Sigmoid colon (tissue), 6 donors: ENCODE measurements at regions not wholly inside any gene's neighbourhood (a gene's known extent, or its start where the extent isn't known, plus 50 kb on each side); places are given as distances from the start of the nearest gene placed in this dataset.

Source experiments
- DNase-seq: peaks from one replicate; pipeline ENCODE4 v3.0.0-alpha.2; 2019
- H3K27ac ChIP-seq, 4 donors: fragments of 200-600 bp; sonication (generic); one replicate each; pipeline ENCODE4 v1.5.1; 2016 to 2019; ENCODE audit warnings: mild to moderate bottlenecking in 1 of 4
- H3K27me3 ChIP-seq, 3 donors: fragments of 200-600 bp; sonication (generic); one replicate each; pipeline ENCODE4 v1.5.1; 2019; ENCODE audit warnings: mild to moderate bottlenecking in 1 of 3
- H3K36me3 ChIP-seq, 4 donors: fragments of 200-600 bp; sonication (generic); one replicate each; pipeline ENCODE4 v1.5.1; 2016 to 2019
- H3K4me1 ChIP-seq, 4 donors: fragments of 200-600 bp; sonication (generic); one replicate each; pipeline ENCODE4 v1.5.1; 2017 to 2019
- H3K4me3 ChIP-seq, 4 donors: fragments of 200-600 bp; sonication (generic); one replicate each; pipeline ENCODE4 v1.5.1; 2017 to 2019; ENCODE audit warnings: mild to moderate bottlenecking in 2 of 4, moderate library complexity in 1 of 4
- H3K9me3 ChIP-seq, 4 donors: fragments of 200-600 bp in 3 of 4; sonication (generic) in 3 of 4; one replicate each; pipeline versions ENCODE4 v1.5.1 to v1.6.1; 2013 to 2019
- EP300 ChIP-seq, 4 donors: sonication (generic); formaldehyde crosslinking; IDR thresholded peaks; one replicate each; pipeline ENCODE4 v1.6.1; 2017; ENCODE audit warnings: antibody characterized with exemption in 4 of 4
- POLR2A ChIP-seq, 2 donors: fragments of 450-650 bp; IDR thresholded peaks; one replicate each; pipeline ENCODE4 v1.6.1; 2016; ENCODE audit warnings: antibody characterized with exemption in 2 of 2, mild to moderate bottlenecking in 2 of 2, moderate library complexity in 2 of 2
- POLR2AphosphoS5 ChIP-seq, 4 donors: sonication (generic); formaldehyde crosslinking; IDR thresholded peaks; one replicate each; pipeline ENCODE4 v1.6.1; 2017; ENCODE audit warnings: antibody characterized with exemption in 4 of 4
- WGBS, 2 donors: extraction: QIAGEN DNeasy Blood & Tissue Kit; methylation state at CpG; one replicate each; pipeline ENCODE4 v1.1.7; 2013; 5-methylcytosine and 5-hydroxymethylcytosine counted together
- intact Hi-C: fragments of 100-400 bp; cut with DNase I; formaldehyde crosslinking; loops from one replicate; pipeline ENCODE4 v1.15.1; 2023
- TF ChIP-seq, protein P1 (sequence below), 4 experiments: fragments of 450-650 bp in 3 of 4; fragments of 200-600 bp in 1 of 4; IDR thresholded peaks; one replicate each; pipeline ENCODE4 v1.5.1; 2016 to 2019; ENCODE audit warnings: antibody characterized with exemption in 4 of 4, mild to moderate bottlenecking in 3 of 4, moderate library complexity in 2 of 4
- donor health status: healthy with polysubstance abuse.
- donor health status: healthy.

DNA sequence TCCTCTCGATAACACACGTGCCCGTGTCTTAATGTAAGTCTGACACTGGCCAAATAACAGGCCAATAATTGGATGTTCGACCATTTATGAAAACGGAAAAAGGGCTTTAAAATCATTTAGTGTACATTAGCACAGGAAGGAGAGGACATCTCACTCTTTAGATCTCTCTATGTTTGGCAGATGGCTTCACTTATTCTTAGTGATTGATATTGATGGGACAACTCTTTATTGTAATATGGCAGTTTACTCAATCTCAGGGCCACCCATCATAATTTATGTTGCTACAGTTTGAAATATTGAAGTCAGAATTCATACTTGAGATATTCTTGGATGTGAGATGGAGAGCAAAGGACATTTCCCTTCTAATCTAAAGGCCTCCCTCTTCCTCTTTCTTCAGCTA, 430.7 kb upstream of the ARGLU1 start:
- H3K27me3 ChIP-seq, result no peaks in the 10 kb centered on the region
- H3K36me3 ChIP-seq, result no peaks in the 10 kb centered on the region
- 87 to 89% methylated on average over 5 of the region's 5 CpGs for WGBS, 2 donors
- no peak overlapping the region for H3K4me3 ChIP-seq
- TF ChIP-seq, protein P1, sequence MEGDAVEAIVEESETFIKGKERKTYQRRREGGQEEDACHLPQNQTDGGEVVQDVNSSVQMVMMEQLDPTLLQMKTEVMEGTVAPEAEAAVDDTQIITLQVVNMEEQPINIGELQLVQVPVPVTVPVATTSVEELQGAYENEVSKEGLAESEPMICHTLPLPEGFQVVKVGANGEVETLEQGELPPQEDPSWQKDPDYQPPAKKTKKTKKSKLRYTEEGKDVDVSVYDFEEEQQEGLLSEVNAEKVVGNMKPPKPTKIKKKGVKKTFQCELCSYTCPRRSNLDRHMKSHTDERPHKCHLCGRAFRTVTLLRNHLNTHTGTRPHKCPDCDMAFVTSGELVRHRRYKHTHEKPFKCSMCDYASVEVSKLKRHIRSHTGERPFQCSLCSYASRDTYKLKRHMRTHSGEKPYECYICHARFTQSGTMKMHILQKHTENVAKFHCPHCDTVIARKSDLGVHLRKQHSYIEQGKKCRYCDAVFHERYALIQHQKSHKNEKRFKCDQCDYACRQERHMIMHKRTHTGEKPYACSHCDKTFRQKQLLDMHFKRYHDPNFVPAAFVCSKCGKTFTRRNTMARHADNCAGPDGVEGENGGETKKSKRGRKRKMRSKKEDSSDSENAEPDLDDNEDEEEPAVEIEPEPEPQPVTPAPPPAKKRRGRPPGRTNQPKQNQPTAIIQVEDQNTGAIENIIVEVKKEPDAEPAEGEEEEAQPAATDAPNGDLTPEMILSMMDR (IDR thresholded peaks at IDR 0.05), result no peak
- no peak for TF ChIP-seq POLR2A (IDR thresholded peaks at IDR 0.05)
- TF ChIP-seq EP300 (IDR thresholded peaks at IDR 0.05), result no peak
- TF ChIP-seq POLR2AphosphoS5 (IDR thresholded peaks at IDR 0.05), result no peak
- no peaks in the 10 kb centered on the region for H3K9me3 ChIP-seq
- no peaks in the 10 kb centered on the region for H3K4me1 ChIP-seq
- no peak overlapping the region for H3K27ac ChIP-seq
- DNase-seq, result no peak
- intact Hi-C loops, result no loop called here

DNA sequence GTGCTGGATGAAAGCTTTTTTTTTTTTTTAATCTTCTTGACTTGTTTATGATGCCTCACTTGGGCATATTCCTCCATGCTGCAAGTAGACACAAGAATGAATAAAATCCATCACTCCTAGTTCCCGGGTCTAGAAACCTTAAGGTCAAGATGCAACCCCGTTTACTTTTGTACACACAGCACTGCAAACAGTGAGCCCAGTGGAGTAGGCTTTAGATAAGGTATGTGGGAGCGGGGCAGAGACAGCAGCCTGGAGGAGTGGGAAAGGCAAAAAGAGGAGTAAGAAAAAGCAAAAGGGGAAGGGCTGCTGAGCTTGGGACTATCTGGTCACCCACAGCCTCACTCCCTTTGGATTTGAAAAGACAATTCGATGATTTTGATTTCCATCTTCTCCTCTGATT, 429.8 kb upstream of the ARGLU1 start:
- Histone ChIP-seq H3K4me3 (no peak overlapping the region), H3K36me3 (no peaks in the 10 kb centered on the region), H3K9me3 (no peaks in the 10 kb centered on the region), H3K4me1 (no peaks in the 10 kb centered on the region), H3K27me3 (no peaks in the 10 kb centered on the region), H3K27ac (no peak overlapping the region)
- DNase-seq, result no peak
- 68 to 79% methylated on average over 4 of the region's 4 CpGs for WGBS, 2 donors
- TF ChIP-seq EP300 (IDR thresholded peaks at IDR 0.05) (no peak), POLR2AphosphoS5 (IDR thresholded peaks at IDR 0.05) (no peak), POLR2A (IDR thresholded peaks at IDR 0.05) (no peak)
- TF ChIP-seq, protein P1 (IDR thresholded peaks at IDR 0.05), result no peak
- intact Hi-C loops, result no loop called here

DNA sequence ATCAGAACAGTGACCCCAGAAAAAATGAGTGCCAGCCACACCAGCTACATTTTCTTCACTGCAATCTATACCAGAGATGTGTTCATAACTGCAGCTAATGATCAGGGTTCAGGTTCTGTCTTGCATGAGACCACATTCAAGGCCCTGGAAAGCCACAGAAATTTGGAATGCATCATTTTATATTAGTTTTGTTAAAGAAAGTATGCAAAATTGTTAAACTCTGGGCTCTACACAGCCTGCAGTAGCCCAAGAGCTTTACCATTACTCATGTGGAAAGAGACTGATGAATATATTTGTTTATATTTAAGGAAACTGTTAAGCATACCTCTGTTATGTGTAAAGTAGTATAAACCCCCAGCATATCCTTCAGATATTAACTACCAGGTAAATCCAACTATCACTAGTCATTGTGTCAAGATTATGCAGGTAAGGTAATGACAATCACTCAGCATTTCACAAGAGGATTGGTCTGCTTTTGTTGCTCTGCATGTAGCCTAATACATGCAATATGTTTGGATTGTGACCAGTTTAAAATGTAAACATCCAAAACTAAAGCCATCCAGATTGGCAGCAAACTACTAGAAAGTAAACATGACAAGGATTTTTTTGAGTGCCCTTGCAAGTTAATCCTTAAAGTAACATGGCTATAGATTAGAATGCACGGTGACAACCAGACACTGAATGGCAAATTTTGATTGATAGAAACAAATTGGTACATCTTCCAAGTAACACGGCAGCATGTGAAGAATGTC, 429.1 kb upstream of the ARGLU1 start:
- 70 to 77% methylated on average over 2 of the region's 2 CpGs for WGBS, 2 donors
- H3K4me3 ChIP-seq, result no peak overlapping the region
- no peaks in the 10 kb centered on the region for H3K36me3 ChIP-seq
- no peaks in the 10 kb centered on the region for H3K4me1 ChIP-seq
- no peak for DNase-seq
- TF ChIP-seq POLR2AphosphoS5 (IDR thresholded peaks at IDR 0.05) (no peak), POLR2A (IDR thresholded peaks at IDR 0.05) (no peak), EP300 (IDR thresholded peaks at IDR 0.05) (no peak)
- TF ChIP-seq, protein P1 (IDR thresholded peaks at IDR 0.05), result no peak
- H3K27me3 ChIP-seq, result no peaks in the 10 kb centered on the region
- H3K9me3 ChIP-seq, result no peaks in the 10 kb centered on the region
- no peak overlapping the region for H3K27ac ChIP-seq
- intact Hi-C loops, result no loop called here

DNA sequence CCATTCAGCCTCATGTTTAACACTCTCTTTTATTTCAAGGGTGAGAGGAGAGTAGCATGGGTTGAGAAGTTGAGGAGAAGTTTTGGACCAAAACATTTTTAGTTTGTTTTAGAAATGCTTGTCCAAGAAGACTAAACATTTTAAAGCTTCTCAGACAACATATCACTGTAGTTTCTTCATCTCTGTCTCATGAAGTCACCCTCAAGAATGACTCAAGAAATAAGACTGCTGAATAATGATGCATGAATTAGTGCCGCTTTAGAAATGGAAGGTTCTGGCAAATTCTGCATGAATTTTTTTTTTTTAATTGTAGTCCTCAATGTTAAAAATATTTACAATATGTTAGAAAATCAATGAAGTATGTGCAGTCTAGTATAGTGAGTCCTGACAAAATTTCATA, 422.7 kb upstream of the ARGLU1 start:
- 94 to 97% methylated on average over 1 of the region's 1 CpG for WGBS, 2 donors
- no peak overlapping the region for H3K27ac ChIP-seq
- no peak for TF ChIP-seq POLR2AphosphoS5 (IDR thresholded peaks at IDR 0.05)
- no peak for TF ChIP-seq POLR2A (IDR thresholded peaks at IDR 0.05)
- TF ChIP-seq, protein P1 (IDR thresholded peaks at IDR 0.05), result no peak
- no peak for TF ChIP-seq EP300 (IDR thresholded peaks at IDR 0.05)
- no peak overlapping the region for H3K4me3 ChIP-seq
- DNase-seq, result no peak
- no peaks in the 10 kb centered on the region for H3K4me1 ChIP-seq
- no peaks in the 10 kb centered on the region for H3K36me3 ChIP-seq
- intact Hi-C loops, result no loop called here
- no peaks in the 10 kb centered on the region for H3K27me3 ChIP-seq
- H3K9me3 ChIP-seq, result no peaks in the 10 kb centered on the region

DNA sequence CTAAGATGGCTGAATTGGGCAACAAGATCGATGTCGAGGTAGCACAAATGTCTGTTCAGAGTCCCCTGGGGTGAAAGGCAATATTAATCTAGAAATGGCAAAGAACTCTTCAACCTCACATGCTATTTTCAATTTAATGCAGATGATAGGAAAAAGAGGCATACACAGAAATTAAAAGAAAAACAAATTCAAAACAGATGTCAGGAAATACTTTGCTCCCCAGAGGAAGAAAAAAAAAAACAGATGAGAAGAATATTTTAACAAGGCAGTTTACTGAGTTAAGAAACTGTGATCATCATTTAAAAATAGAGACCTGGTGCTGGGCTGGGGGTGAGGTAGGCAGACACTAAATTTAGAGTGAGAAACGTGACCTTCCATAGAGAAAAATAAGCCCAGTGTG, 421.9 kb upstream of the ARGLU1 start:
- Histone ChIP-seq H3K4me3 (no peak overlapping the region), H3K9me3 (no peaks in the 10 kb centered on the region), H3K4me1 (no peaks in the 10 kb centered on the region), H3K27ac (no peak overlapping the region), H3K36me3 (no peaks in the 10 kb centered on the region), H3K27me3 (no peaks in the 10 kb centered on the region)
- WGBS, 2 donors, result 62 to 91% methylated on average over 3 of the region's 3 CpGs
- TF ChIP-seq POLR2AphosphoS5 (IDR thresholded peaks at IDR 0.05) (no peak), POLR2A (IDR thresholded peaks at IDR 0.05) (no peak), EP300 (IDR thresholded peaks at IDR 0.05) (no peak)
- TF ChIP-seq, protein P1 (IDR thresholded peaks at IDR 0.05), result no peak
- no peak for DNase-seq
- intact Hi-C loops, result loop anchor here (5.0 kb wide), 1 partner anchor 427 kb away; no protein-coding TSS in a partner anchor
